CD4-positive, alpha-beta T cell treated with Interferon alpha-2 for 1 hour (primary cell): ENCODE measurements at regions not wholly inside any gene's neighbourhood (a gene's known extent, or its start where the extent isn't known, plus 50 kb on each side); places are given as distances from the start of the nearest gene placed in this dataset.
"Not testable (repeated sequence)": the region's sequence is repeated elsewhere in the genome, so short reads cannot be mapped to it uniquely, and the experiment has no call there.

Experiments used
- DNase-seq, 2 donors: peaks; one replicate each; pipeline ENCODE4 v3.0.0-alpha.2; 2020 to 2022

DNA sequence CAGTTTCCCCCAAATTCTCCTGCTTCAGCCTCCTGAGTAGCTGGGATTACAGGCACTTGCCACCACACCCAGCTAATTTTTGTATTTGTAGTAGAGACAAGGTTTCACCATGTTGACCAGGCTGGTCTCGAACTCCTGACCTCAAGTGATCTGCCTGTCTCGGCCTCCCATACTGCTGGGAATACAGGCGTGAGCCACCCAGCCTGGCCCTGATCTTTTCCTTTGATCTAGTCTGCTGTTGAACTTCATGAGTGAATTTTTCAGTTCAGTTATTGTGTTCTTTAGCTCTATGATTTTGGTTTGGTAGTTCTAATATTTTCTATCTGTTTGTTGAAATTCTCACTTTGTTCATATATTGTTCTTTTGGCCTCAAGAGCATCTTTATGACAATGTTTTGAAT, 83.4 kb upstream of the RAP2C start:
- DNase-seq, result not testable (repeated sequence)

DNA sequence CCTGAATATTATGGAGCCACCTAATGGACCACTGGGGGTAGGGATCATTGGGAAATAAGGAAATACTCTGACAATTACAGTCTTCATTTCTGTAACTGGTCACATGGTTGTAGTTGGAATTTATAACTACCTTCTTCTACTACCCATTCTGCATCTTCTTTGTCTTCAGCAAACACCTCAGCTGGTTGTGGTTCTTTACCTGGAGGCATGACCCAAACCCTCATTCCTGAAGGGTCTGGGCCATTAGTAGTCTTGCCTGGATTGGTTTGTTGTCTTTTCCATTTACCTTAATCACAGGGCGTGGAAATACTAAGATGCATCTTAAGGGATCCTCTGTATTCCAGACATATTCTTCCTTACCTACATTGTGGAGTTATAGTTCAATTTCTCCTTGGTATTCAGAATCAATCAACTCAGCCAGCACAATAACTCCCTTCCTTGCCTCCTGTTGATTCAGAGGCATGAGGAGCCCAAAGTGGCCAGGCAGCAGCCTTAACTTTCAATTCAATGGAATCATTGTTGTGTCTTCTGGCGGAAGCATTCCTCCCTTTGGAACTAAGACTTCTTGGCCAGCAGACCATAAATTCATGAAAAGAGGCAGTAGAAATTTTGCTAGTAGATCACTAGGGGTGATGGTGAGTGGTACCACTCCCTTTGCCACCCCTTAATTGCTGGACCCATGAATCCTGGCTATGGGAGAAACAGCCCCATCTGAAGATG, 75.7 kb upstream of the RAP2C start:
- no peak for DNase-seq

- DNase-seq, result no peak
Observed at GRCh38 chrX:132294192-132294591, 74.9 kb upstream of the RAP2C start.

- peak; percentile 13 to 50 for DNase-seq
Observed at GRCh38 chrX:132292793-132293192, 73.5 kb upstream of the RAP2C start.

DNA sequence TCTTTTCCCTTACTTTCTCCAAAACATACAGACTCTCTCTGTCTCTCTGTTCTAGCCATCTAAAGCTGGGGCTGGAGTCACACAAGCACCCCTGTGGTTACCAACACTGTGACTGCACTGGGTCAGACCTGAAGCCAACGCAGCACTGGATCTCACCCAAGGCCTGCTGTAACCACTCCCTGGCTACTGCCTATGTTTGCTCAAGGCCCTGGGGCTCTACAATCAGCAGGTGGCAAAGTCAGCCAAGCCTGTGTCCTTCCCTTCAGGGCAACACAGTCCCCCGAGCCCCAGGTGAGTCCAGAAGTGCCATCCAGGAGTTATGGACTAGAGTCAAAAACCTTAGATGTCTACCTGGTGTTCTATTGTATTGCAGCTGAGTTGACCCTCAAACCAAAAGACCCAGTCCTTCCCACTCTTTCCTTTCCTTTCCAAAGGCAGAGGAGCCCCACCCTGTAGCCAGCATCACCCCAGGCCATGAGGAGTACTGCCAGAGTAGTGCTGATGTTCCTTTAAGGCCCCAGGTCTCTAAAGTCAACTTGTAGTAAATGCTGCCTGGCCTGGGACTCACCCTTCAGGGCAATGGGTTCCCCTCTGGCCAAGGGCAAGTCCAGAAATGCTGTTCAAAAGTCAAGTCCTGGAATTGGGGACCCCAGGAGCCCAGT, 58.8 kb upstream of the RAP2C start:
- no peak for DNase-seq

DNA sequence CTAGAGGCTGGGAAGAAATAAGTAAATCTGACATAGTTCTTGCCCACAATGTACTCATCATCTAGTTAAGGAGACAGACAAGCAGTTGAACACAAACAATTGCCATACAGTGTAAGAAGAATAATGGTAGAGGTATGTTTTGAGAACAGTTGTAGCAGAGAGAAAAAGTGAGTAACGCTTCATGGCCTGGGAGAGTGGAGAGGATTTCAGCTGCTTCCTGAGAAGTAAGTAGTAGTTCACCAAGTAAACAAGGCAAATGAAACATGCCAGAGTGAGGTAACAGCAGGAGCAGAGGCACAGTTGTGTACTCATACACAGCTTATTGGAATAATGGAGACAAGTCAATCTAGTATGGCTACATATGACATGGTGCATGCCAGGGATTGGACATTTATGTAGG, 53.6 kb upstream of the RAP2C start:
- no peak for DNase-seq

DNA sequence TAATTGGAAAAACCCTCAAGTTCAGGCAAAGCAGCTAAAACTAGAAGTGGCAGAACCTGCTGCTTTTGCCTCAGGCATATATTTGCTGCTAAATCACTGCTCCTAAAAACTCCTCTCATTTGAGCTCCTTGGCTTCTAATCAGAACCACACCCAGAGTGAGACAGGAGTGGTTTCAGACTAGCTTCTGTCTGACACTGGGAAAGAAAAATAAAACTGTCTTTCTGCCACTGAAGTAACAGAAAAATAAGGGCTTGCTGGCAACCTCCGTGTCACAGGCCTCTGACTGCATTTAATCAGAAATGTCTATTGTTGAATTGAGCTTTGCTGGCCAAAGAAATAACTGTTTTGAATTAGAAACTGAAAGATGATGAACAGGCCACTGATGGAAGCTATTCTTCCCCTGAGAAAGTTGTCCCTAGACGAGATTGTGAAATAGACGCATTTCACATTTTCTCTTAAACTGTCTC, 52.1 kb upstream of the RAP2C start:
- no peak for DNase-seq

DNA sequence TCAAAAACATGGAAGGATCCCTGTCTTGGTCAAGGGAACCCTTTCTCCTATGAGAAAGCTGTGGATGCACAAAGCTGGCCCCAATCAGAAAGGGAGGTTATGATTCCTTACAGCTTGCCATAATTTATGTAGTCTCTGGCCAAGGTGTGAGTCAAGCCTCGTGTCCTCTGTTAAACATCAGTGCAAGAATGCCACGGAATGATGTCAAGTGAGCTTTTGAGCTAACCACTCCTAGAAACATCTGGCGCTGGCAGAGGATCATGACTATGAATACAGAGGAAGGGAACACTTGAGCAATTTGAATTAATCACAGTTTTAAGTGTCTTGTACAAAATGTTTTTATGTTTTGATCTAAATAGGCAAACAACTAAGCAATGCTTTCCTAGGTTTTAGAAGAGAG, 51.5 kb upstream of the RAP2C start:
- DNase-seq, result no peak

- no peak for DNase-seq
Observed at GRCh38 chrX:132270021-132270420, 50.8 kb upstream of the RAP2C start.
